ENCODE measurements at regions not wholly inside any gene's neighbourhood (a gene's known extent, or its start where the extent isn't known, plus 50 kb on each side); places are given as distances from the start of the nearest gene placed in this dataset.
"Not testable (repeated sequence)": the region's sequence is repeated elsewhere in the genome, so short reads cannot be mapped to it uniquely, and the experiment has no call there.

DNA sequence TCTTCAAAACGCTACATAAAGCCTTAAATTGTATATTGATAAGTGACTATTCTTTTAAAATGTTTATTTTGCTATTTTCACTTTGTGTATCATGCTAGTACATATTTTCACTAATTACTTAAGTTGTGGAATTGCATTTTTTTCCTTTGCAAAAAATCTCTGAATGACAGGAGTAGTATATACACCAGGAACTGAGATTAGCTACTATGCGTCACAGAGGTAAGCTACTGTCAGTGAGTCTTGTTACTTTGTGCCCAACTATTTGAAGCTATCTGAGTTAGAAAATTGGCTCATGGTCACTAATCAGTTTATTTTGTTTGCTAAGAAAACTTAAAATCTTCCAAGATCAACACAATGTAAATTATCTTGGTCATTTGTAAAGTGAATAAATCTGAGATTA lies 887.4 kb downstream of the TMTC2 start:
- no peak for DNase-seq (ENCODE audit: low read depth)

DNA sequence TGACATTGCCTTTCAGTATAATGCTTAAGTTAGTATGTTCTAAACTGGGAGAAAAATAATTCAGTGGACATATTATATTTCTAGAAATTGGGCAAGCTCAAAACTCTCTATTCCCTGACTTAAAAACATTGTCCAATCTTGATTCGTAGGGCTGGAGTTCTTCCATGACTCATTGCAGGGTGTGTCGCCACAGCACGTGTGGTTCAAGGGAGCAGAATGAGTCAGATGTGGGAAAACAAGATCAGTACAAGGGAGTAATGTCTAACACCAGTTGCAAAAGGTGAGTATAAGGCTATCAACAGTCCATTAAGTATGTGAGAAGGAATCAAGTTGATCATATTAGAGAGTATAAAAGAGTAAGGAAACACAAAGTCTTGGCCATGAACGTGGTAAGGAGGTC lies 887.0 kb downstream of the TMTC2 start:
- DNase-seq (ENCODE audit: low read depth): peak; percentile 81

DNA sequence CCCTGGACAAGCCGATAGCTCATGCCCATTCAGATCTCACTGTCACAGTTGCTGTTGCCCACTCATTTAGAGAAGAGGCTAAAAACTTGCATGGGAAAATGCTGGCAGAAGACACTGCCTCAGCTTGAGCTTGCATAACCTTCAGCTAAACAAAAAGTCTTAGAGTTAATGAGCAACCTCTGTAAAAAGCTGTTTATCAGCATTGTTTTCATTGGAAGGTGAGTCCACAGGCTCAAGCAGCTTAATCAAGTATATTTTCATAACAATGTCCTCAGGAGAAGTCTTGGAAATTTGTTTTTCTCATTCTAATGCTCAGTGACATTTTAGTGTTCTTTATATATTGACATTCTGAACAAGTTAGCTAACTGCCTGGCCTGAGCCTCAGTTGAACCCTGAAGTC lies 872.9 kb downstream of the TMTC2 start:
- no peak for DNase-seq (ENCODE audit: low read depth)

GRCh38 chr12:83556040-83556439 lies 869.3 kb downstream of the TMTC2 start:
- DNase-seq (ENCODE audit: low read depth): not testable (repeated sequence)

GRCh38 chr12:83541446-83541845 lies 854.7 kb downstream of the TMTC2 start:
- no peak for DNase-seq (ENCODE audit: low read depth)

DNA sequence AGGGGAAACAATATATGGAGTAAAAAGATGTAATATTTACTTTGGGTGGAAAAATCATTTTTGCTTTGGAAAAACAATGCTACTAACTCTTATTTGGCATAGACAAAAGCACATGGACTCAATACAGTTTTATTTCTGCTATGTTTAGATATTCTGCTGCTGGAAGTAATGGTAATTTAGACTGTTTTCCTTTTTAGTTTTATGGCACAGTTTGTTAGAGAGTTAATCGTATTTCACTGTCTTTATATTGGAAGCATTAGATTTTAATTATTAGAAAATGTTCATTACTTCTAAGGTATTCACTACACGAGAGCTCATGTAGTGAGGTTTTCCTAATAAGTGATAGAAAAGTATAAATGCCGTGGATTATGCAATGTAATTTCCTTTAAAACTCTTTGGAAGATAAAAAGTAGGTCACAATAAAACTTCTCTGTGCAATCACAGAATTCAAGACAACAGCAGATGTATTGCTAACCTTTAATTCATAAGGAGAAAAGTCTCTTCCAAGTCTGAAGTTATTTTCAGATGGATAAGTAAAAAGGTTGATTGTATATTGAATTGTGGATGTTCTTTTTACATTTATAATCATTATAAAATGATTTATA lies 851.8 kb downstream of the TMTC2 start:
- no peak for DNase-seq (ENCODE audit: low read depth)

GRCh38 chr12:83537428-83538053 lies 850.8 kb downstream of the TMTC2 start:
- DNase-seq (ENCODE audit: low read depth): no peak

- no peak for DNase-seq (ENCODE audit: low read depth)
Observed at GRCh38 chr12:83536496-83536895, 849.8 kb downstream of the TMTC2 start.

DNA sequence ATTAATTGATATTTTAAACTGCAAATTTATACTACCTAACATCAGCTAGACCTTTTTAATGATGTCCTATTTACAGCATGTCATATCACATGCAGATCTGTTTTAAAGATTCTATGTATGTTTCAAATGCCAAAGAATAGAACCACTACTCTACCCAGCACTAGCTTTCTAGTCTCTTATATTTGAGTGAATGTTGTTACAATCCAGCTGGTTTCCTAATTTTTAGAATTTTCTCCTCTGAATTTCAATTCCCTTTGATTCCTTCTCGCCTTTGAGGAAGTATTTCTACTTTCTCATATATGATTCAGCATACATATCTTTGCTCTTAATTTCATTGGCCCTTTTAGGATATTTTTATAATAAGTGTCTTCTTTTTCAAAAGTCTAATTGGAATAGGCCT lies 841.9 kb downstream of the TMTC2 start:
- no peak for DNase-seq (ENCODE audit: low read depth)

- DNase-seq (ENCODE audit: low read depth): no peak
Observed at GRCh38 chr12:83527810-83528209, 841.1 kb downstream of the TMTC2 start.

- DNase-seq (ENCODE audit: low read depth): no peak
Observed at GRCh38 chr12:83515306-83516026, 828.8 kb downstream of the TMTC2 start.

- DNase-seq (ENCODE audit: low read depth): no peak
Observed at GRCh38 chr12:83514372-83514771, 827.7 kb downstream of the TMTC2 start.

DNA sequence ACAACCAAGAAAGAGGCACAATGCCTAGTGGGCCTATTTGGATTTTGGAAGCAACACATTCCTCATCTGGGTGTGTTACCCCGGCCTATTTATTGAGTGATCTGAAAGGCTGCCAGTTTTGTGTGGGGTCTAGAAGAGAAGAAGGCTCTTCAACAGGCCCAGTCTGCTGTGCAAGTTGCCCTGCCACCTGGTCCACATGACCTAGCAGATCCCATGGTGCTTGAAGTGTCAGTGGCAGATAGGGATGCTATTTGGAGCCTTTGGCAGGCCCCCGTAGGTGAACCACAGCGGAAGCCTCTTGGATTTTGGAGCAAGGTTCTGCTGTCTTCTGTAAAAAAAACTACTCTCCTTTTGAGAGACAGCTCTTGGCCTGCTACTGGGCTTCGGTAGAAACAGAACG lies 820.1 kb downstream of the TMTC2 start:
- no peak for DNase-seq (ENCODE audit: low read depth)

GRCh38 chr12:83505586-83505985 lies 818.9 kb downstream of the TMTC2 start:
- DNase-seq (ENCODE audit: low read depth): no peak

DNA sequence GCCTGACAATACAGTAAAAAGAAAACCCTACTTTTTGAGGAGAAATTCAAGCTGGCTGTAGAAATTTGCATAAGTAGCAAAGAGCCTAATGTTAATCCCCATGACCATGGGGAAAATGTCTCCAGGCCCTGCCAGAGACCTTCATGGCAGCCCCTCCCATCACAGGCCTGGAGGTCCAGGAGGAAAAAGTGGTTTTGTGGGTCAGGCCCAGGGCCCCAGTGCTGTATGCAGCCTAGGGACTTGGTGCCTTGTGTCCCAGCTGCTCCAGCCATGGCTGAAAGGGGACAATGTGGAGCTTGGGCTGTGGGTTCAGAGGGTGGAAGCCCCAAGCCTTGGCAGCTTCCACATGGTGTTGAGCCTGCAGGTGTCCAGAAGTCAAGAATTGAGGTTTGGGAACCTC lies 813.2 kb downstream of the TMTC2 start:
- not testable (repeated sequence) for DNase-seq (ENCODE audit: low read depth)

DNA sequence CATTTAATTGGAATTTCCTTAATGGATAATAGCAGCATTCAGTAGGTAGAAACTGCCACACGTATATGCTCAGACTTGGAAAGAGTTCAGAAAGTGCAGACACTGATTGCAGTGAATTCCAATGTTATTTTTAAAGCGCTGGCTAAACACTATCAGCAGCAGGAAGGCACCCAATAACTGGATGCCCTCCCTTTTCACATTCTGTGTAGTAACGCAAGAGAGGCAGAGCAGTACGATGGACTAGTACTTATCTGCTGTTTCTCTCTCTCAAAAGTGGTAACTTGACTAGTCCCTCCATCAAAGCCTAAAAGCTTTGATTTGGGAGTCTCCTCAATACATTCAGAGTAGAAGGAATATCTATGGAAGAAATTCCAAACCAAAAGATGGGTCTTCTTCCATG lies 791.0 kb downstream of the TMTC2 start:
- DNase-seq (ENCODE audit: low read depth): no peak

- no peak for DNase-seq (ENCODE audit: low read depth)
Observed at GRCh38 chr12:83476695-83477690, 790.3 kb downstream of the TMTC2 start.

- DNase-seq (ENCODE audit: low read depth): no peak
Observed at GRCh38 chr12:83476006-83476405, 789.3 kb downstream of the TMTC2 start.

DNA sequence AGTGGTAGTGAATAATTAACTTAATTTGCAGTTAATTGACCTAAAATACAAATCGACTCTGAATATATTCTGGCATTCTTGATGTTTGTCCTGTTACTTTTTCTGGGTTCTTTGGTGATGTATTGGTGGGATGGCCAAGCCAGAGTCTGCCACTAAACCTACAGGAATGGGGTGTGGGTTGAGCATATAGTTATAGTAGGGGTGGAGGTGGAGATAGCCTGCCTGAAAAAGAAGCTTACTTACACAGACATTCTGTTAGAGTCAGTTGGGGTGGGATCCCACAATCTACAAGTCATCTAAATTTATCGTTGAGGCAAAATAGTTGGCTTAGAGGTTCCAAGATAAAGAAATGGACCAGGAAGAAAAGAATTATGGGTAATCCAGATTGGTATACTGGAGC lies 787.7 kb downstream of the TMTC2 start:
- no peak for DNase-seq (ENCODE audit: low read depth)

DNA sequence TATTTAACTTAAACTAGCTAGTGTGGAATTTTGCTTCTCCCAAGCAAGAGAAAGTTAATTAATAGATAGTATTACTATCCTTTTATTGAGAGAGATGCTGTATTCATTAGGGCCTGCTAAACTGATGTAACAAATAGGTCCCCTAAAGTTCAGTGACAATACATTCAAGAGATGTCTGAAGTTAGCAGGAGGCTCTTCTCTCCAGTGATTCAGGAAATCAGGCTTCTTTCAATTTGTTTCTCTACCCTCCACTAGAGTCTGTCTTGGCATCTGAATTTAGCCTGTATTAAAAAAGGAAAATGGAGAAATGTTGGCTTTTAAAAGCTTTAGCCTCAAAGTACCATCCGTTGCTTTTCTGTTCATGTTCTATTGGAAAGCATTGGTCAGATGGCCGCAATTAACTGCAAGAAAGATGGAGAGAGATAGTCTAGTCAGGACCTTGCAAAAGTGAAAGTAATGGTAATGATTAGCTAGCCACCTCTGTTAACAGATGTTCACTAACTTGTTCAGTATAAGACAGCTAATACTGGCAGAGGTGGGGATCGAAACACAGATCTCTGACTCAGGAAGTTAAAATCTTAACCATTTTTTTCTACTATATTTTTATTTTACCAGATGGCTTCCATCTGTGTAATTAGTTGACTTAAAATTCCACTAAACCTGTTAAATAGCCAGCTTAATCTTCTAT lies 786.8 kb downstream of the TMTC2 start:
- DNase-seq (ENCODE audit: low read depth): peak; percentile 15

- DNase-seq (ENCODE audit: low read depth): no peak
Observed at GRCh38 chr12:83472772-83473171, 786.1 kb downstream of the TMTC2 start.

DNA sequence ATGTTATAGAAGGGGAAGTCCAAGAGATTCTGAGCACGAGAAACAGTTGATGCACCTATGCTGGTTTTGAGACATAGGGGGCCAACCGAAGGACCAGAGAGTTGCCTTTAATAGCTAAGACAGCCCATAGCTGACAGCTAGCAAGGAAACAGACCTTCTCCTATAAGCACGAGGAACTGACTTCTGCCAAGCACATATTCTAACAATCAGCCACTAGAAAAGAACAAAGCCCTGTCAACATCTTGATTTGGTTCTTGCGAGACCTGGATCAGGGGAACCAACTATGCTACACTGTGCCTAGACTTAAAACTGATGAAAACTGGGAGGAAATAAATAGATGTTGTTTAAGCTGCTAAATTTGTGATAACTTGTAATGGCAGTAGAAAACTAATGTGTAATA lies 785.6 kb downstream of the TMTC2 start:
- DNase-seq (ENCODE audit: low read depth): no peak
